Tibial nerve (tissue), 4 donors: ENCODE measurements at regions not wholly inside any gene's neighbourhood (a gene's known extent, or its start where the extent isn't known, plus 50 kb on each side); places are given as distances from the start of the nearest gene placed in this dataset.
A peak's percentile ranks its signal among the peaks of the same experiment; 100 is the strongest.

Experiments used
- CTCF ChIP-seq, 5 experiments: fragments of 200-600 bp in 3 of 5; fragments of 450-650 bp in 2 of 5; sonication (generic) in 3 of 5; IDR thresholded peaks; one replicate each; pipeline ENCODE4 v1.5.1; 2016 to 2019; ENCODE audit warnings: antibody characterized with exemption in 5 of 5, mild to moderate bottlenecking in 3 of 5, moderate library complexity in 2 of 5
- EP300 ChIP-seq, 2 donors: sonication (generic); formaldehyde crosslinking; IDR thresholded peaks; one replicate each; pipeline ENCODE4 v1.6.1; 2017; ENCODE audit warnings: antibody characterized with exemption in 2 of 2, mild to moderate bottlenecking in 1 of 2
- POLR2A ChIP-seq, 2 donors: fragments of 450-650 bp; IDR thresholded peaks; one replicate each; pipeline ENCODE4 v1.6.1; 2017; ENCODE audit warnings: antibody characterized with exemption in 2 of 2, mild to moderate bottlenecking in 2 of 2, moderate library complexity in 2 of 2

GRCh38 chr6:143603455-143603854, 74.3 kb upstream of the PHACTR2 start:
- TF ChIP-seq CTCF (IDR thresholded peaks at IDR 0.05) (no peak), EP300 (IDR thresholded peaks at IDR 0.05) (peak in 1 of 2 donors; percentile 10), POLR2A (IDR thresholded peaks at IDR 0.05) (no peak)
